ENCODE measurements at regions not wholly inside any gene's neighbourhood (a gene's known extent, or its start where the extent isn't known, plus 50 kb on each side); places are given as distances from the start of the nearest gene placed in this dataset.
"Not testable (repeated sequence)": the region's sequence is repeated elsewhere in the genome, so short reads cannot be mapped to it uniquely, and the experiment has no call there.

GRCh38 chr1:38589036-38589435 is 270.5 kb downstream of the RRAGC start:
- no peaks in the 10 kb centered on the region for H3K36me3 ChIP-seq (ENCODE audit: insufficient read depth, low read length)
- no peaks in the 10 kb centered on the region for H3K4me1 ChIP-seq (ENCODE audit: control insufficient read depth, insufficient read depth, low read length, unreplicated experiment)
- H2AFZ ChIP-seq (ENCODE audit: low read length, unreplicated experiment), result no peak overlapping the region
- H3K4me3 ChIP-seq (ENCODE audit: low read depth, low read length), result no peak overlapping the region
- H3K79me2 ChIP-seq (ENCODE audit: control insufficient read depth, insufficient read depth, low read length, unreplicated experiment), result no peaks in the 10 kb centered on the region
- no peak overlapping the region for H3K27ac ChIP-seq (ENCODE audit: low read depth, low read length)
- H3K27me3 ChIP-seq (ENCODE audit: insufficient read depth, low read length), result no peaks in the 10 kb centered on the region; the same call in 1 of the 2 replicates

GRCh38 chr1:38587766-38588165 is 271.8 kb downstream of the RRAGC start:
- Histone ChIP-seq H3K36me3 (ENCODE audit: insufficient read depth, low read length) (no peaks in the 10 kb centered on the region), H3K27me3 (ENCODE audit: insufficient read depth, low read length) (no peaks in the 10 kb centered on the region), H2AFZ (ENCODE audit: low read length, unreplicated experiment) (no peak overlapping the region), H3K4me1 (ENCODE audit: control insufficient read depth, insufficient read depth, low read length, unreplicated experiment) (no peaks in the 10 kb centered on the region), H3K4me3 (ENCODE audit: low read depth, low read length) (no peak overlapping the region), H3K27ac (ENCODE audit: low read depth, low read length) (no peak overlapping the region), H3K79me2 (ENCODE audit: control insufficient read depth, insufficient read depth, low read length, unreplicated experiment) (no peaks in the 10 kb centered on the region)

- H3K79me2 ChIP-seq (ENCODE audit: control insufficient read depth, insufficient read depth, low read length, unreplicated experiment), result no peaks in the 10 kb centered on the region
- no peaks in the 10 kb centered on the region for H3K27me3 ChIP-seq (ENCODE audit: insufficient read depth, low read length)
- H3K4me1 ChIP-seq (ENCODE audit: control insufficient read depth, insufficient read depth, low read length, unreplicated experiment), result no peaks in the 10 kb centered on the region
- H3K27ac ChIP-seq (ENCODE audit: low read depth, low read length), result no peak overlapping the region
- H3K36me3 ChIP-seq (ENCODE audit: insufficient read depth, low read length), result no peaks in the 10 kb centered on the region
- no peak overlapping the region for H3K4me3 ChIP-seq (ENCODE audit: low read depth, low read length)
- H2AFZ ChIP-seq (ENCODE audit: low read length, unreplicated experiment), result no peak overlapping the region
Measured at GRCh38 chr1:38586993-38587646, 272.5 kb downstream of the RRAGC start.

GRCh38 chr1:38585971-38586370 is 273.6 kb downstream of the RRAGC start:
- H3K79me2 ChIP-seq (ENCODE audit: control insufficient read depth, insufficient read depth, low read length, unreplicated experiment), result no peaks in the 10 kb centered on the region
- H2AFZ ChIP-seq (ENCODE audit: low read length, unreplicated experiment), result no peak overlapping the region
- H3K36me3 ChIP-seq (ENCODE audit: insufficient read depth, low read length), result no peaks in the 10 kb centered on the region

GRCh38 chr1:38585460-38585859 is 274.1 kb downstream of the RRAGC start:
- H3K27ac ChIP-seq (ENCODE audit: low read depth, low read length), result no peak overlapping the region
- no peaks in the 10 kb centered on the region for H3K4me1 ChIP-seq (ENCODE audit: control insufficient read depth, insufficient read depth, low read length, unreplicated experiment)
- H3K4me3 ChIP-seq (ENCODE audit: low read depth, low read length), result no peak overlapping the region
- H3K36me3 ChIP-seq (ENCODE audit: insufficient read depth, low read length), result no peaks in the 10 kb centered on the region
- H2AFZ ChIP-seq (ENCODE audit: low read length, unreplicated experiment), result no peak overlapping the region
- peaks cover under 1% of the 10 kb centered on the region; the same call in 1 of the 2 replicates for H3K27me3 ChIP-seq (ENCODE audit: insufficient read depth, low read length)
- H3K79me2 ChIP-seq (ENCODE audit: control insufficient read depth, insufficient read depth, low read length, unreplicated experiment), result no peaks in the 10 kb centered on the region

More at GRCh38 chr1:38585971-38586370, 273.6 kb downstream of the RRAGC start:
- Histone ChIP-seq H3K4me1 (ENCODE audit: control insufficient read depth, insufficient read depth, low read length, unreplicated experiment) (no peaks in the 10 kb centered on the region), H3K4me3 (ENCODE audit: low read depth, low read length) (no peak overlapping the region), H3K27ac (ENCODE audit: low read depth, low read length) (no peak overlapping the region), H3K27me3 (ENCODE audit: insufficient read depth, low read length) (no peaks in the 10 kb centered on the region; the same call in 1 of the 2 replicates)

- H3K4me3 ChIP-seq (ENCODE audit: low read depth, low read length), result no peak overlapping the region
- no peak overlapping the region for H3K27ac ChIP-seq (ENCODE audit: low read depth, low read length)
- no peaks in the 10 kb centered on the region for H3K79me2 ChIP-seq (ENCODE audit: control insufficient read depth, insufficient read depth, low read length, unreplicated experiment)
- H2AFZ ChIP-seq (ENCODE audit: low read length, unreplicated experiment), result no peak overlapping the region
- no peaks in the 10 kb centered on the region for H3K4me1 ChIP-seq (ENCODE audit: control insufficient read depth, insufficient read depth, low read length, unreplicated experiment)
- peaks cover 7% of the 10 kb centered on the region; the same call in 1 of the 2 replicates for H3K27me3 ChIP-seq (ENCODE audit: insufficient read depth, low read length)
- H3K36me3 ChIP-seq (ENCODE audit: insufficient read depth, low read length), result no peaks in the 10 kb centered on the region
Measured at GRCh38 chr1:38584448-38585355, 274.9 kb downstream of the RRAGC start.

- not testable (repeated sequence) for H3K4me1 ChIP-seq (ENCODE audit: control insufficient read depth, insufficient read depth, low read length, unreplicated experiment); H3K79me2 ChIP-seq (ENCODE audit: control insufficient read depth, insufficient read depth, low read length, unreplicated experiment); H3K36me3 ChIP-seq (ENCODE audit: insufficient read depth, low read length); H2AFZ ChIP-seq (ENCODE audit: low read length, unreplicated experiment); H3K27ac ChIP-seq (ENCODE audit: low read depth, low read length); H3K4me3 ChIP-seq (ENCODE audit: low read depth, low read length)
- H3K27me3 ChIP-seq (ENCODE audit: insufficient read depth, low read length), result peaks cover 21% of the 10 kb centered on the region
Measured at GRCh38 chr1:38583287-38583686, 276.3 kb downstream of the RRAGC start.

GRCh38 chr1:38581396-38581795 is 278.2 kb downstream of the RRAGC start:
- H3K27me3 ChIP-seq (ENCODE audit: insufficient read depth, low read length), result peaks cover 37% of the 10 kb centered on the region
- H3K27ac ChIP-seq (ENCODE audit: low read depth, low read length), result no peak overlapping the region
- H3K79me2 ChIP-seq (ENCODE audit: control insufficient read depth, insufficient read depth, low read length, unreplicated experiment), result no peaks in the 10 kb centered on the region

GRCh38 chr1:38580594-38580993 is 279.0 kb downstream of the RRAGC start:
- H2AFZ ChIP-seq (ENCODE audit: low read length, unreplicated experiment), result no peak overlapping the region
- H3K27ac ChIP-seq (ENCODE audit: low read depth, low read length), result no peak overlapping the region
- no peaks in the 10 kb centered on the region for H3K79me2 ChIP-seq (ENCODE audit: control insufficient read depth, insufficient read depth, low read length, unreplicated experiment)
- H3K4me1 ChIP-seq (ENCODE audit: control insufficient read depth, insufficient read depth, low read length, unreplicated experiment), result no peaks in the 10 kb centered on the region
- no peaks in the 10 kb centered on the region for H3K36me3 ChIP-seq (ENCODE audit: insufficient read depth, low read length)
- H3K27me3 ChIP-seq (ENCODE audit: insufficient read depth, low read length), result peaks cover 43% of the 10 kb centered on the region
- H3K4me3 ChIP-seq (ENCODE audit: low read depth, low read length), result no peak overlapping the region

More at GRCh38 chr1:38581396-38581795, 278.2 kb downstream of the RRAGC start:
- no peaks in the 10 kb centered on the region for H3K36me3 ChIP-seq (ENCODE audit: insufficient read depth, low read length)
- H2AFZ ChIP-seq (ENCODE audit: low read length, unreplicated experiment), result no peak overlapping the region
- no peak overlapping the region for H3K4me3 ChIP-seq (ENCODE audit: low read depth, low read length)
- no peaks in the 10 kb centered on the region for H3K4me1 ChIP-seq (ENCODE audit: control insufficient read depth, insufficient read depth, low read length, unreplicated experiment)

GRCh38 chr1:38579056-38579455 is 280.5 kb downstream of the RRAGC start:
- no peak overlapping the region for H2AFZ ChIP-seq (ENCODE audit: low read length, unreplicated experiment)
- H3K79me2 ChIP-seq (ENCODE audit: control insufficient read depth, insufficient read depth, low read length, unreplicated experiment), result no peaks in the 10 kb centered on the region
- no peaks in the 10 kb centered on the region for H3K4me1 ChIP-seq (ENCODE audit: control insufficient read depth, insufficient read depth, low read length, unreplicated experiment)
- peaks cover 43% of the 10 kb centered on the region for H3K27me3 ChIP-seq (ENCODE audit: insufficient read depth, low read length)
- H3K27ac ChIP-seq (ENCODE audit: low read depth, low read length), result no peak overlapping the region
- no peaks in the 10 kb centered on the region for H3K36me3 ChIP-seq (ENCODE audit: insufficient read depth, low read length)
- no peak overlapping the region for H3K4me3 ChIP-seq (ENCODE audit: low read depth, low read length)
